HK-2 (cell line): ENCODE measurements at regions not wholly inside any gene's neighbourhood (a gene's known extent, or its start where the extent isn't known, plus 50 kb on each side); places are given as distances from the start of the nearest gene placed in this dataset.

Source experiments
- DNase-seq: peaks from one replicate; pipeline ENCODE4 v3.0.0-alpha.2; 2018; ENCODE audit not compliant: unreplicated experiment

DNA sequence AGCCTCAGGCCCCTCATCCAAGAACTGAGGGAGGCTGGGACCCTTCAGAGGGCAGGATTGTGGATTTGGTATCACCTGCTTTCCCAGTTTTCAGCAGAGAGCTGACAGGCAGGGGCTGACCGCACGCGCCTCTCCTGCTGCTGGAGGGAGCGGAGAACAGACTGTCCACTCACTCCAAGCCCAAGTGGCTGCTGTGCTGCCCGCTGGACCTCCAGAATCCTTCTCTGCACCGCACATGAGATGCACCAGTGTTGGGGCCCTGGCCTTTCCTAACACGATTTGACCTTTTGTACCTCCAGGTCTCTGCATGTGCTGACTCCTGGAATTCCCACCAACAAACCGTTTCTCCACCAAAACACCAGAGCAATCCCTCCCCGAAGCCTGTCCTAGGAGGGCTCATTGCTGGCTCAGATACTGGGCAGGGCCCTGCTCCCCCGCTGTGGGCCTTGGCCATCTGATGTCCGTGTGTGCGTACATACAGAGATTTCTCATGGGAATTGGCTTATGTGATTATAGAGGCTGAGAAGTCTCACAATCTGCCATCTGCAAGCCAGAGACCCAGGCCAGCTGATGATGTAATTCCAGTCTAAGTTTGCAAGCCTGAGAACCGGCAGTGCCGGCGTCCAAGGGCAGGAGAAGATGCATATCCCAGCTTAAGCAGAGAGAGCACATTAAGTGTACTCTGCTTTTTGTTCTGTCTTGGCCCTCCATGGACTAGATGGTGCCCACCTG lies 141.7 kb downstream of the GADD45G start:
- no peak for DNase-seq

DNA sequence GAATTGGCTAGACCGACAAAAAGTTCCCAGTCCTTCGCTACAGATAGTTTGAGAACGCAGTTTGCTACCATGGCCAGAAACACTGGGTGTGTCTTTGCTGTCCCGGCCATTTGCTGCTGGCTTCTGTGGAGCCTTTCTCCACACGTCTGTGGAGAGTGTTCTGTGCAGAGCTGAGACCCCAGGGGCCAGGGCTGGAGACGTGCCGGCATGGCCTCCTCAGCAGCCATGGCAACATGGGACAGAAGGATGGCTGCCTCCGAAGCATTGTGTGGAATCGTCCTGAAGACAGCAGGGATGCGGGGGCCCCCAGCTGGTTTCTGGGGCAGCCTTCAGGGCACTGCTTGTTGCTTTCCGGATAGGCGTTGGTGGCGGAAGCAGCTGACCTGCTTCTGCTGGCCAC lies 142.8 kb downstream of the GADD45G start:
- no peak for DNase-seq

DNA sequence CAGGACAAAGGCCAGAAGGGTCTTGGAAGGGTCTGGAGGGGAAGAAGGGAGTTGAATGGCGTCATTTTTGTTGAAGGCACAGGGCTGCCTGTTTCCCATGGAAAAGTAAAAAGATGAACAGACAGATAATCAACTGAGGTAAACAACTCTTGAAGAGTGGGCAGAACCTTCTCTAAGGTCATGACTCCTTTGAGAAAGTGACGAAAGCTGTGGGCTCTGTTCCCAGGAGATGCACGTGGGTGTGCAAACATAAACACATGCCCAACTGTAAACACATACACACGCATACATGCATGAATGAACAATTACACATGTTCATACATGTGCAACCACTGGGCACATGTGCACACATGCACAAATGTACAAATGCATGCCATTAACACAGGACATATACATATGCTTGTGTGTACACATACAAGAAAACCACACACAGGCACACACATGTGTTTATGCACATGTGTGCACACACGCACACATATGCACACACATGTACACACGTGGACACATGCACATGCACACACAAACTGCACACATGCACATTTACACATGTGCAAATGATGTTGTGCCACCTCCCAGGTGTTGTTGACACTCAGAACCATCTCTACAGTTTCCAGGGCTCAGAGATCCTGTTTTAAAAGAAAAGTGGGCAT lies 143.3 kb downstream of the GADD45G start:
- DNase-seq = no peak

DNA sequence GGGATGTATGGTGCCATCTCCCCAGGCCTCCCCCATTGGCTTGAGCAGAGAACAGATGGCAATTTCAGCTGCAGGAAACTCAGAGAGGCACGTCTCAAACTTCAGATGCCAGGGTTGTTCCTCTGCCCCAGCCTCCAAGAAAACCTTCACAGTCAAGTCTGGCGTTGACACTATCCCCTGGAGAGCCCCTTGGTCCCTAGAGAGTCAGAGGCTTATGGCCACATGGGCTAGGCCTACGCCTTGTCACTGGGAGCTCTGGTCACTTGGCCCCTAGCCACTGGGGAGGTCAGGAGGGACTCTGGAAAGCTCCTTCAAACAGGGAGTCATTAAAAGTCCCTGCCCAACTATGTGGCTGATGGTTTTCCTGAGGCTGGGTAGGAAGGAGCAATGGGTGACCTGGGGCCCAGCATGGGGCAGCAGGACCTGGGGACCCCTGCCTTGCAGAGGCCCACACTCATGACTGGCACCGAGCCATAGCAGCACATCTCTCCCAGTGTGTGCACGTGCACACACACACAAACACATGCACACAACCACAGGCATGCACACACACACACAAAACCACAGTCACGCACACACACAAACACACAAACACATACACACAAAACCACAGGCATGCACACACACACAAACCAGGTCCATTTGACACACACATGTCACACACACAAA lies 144.2 kb downstream of the GADD45G start:
- no peak for DNase-seq

DNA sequence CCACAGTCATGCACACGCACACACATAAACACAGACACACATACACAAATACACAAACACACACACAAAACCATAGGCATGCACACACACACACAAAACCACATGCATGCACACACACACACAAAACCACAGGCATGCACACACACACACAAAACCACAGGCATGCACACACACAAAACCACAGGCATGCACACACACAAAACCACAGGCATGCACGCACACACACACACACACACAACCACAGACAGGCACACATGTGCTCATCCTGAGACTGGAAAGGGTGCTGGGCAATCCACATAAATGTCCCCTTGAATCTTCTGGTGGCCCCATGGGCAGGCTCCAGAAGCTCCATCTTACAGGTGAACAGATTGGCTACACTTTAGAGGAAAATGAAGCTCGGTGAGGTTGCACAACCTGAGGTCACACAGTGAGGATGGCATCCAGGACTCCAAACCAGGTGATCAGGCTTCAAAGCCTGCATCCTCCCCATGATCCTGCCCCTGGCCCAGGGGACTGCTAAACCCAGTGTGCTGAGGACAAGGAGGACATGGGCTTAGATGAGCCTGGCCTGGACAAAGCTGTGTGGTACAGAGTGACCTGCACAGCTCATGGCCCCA lies 144.8 kb downstream of the GADD45G start:
- DNase-seq = no peak

DNA sequence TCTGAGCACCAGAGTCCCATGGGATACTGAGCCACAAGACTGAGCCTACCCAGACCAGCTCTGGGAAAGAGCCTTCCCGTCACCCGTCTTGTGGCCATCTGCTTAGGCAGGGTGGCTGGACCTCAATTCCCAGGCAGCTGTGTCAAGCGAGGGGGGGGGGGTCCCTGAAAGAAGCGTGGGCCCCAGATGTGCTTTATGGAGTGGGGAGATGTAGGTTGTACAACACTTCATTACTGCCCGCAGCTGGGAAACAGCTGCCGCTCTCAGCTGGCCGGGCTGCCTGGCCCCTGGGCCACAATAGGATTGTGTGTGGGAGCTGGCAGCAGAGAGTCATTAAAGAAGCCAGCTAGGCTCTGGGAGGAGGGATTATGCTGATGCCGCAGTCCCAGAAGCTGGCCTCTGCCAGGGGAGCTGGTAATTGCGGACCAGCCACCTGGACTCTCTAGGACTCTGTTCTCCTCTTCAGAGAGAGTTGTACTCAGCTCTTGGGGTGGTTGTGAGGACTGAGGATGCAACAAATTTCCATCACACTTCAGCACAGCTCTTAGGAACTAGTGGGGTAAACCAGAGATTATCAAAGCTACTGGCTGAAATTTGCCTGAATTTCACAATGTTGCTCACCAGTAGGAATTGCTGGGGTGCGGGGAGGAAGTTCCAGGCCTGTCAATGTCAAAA lies 145.4 kb downstream of the GADD45G start:
- no peak for DNase-seq

DNA sequence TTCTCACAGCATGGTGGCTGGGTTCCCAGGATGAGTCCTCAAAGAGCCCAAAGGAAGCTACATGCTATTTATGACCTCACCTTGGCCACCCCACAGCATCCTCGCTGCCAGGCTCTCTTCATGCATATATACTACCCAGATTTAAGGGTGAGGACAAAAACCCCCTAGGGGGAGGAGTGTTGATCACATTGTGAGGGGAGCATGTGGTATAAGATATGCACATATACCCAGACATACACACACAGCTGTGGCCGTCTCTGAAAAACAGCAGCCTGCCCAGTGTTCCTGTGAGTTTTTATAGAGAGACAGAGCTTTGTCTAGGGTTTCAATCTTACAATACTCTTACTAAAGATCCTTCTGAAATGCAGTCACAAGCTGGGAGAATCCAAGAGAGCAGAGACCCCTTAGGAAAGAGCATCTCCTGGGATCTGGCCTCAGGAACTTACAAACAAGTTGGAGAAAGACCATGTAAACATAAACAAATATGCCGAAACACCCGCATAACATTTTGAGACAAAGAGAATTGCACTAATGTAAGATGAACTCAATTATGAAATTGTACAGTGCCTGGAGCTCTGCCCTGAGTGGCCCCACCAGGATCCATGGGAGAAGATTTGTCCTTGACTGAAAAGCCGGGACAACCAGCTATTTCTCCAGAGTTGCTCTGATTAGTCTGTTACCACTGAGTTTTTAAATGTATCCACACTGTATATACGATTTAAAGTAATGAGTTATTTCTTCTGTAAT lies 146.4 kb downstream of the GADD45G start:
- DNase-seq = no peak

DNA sequence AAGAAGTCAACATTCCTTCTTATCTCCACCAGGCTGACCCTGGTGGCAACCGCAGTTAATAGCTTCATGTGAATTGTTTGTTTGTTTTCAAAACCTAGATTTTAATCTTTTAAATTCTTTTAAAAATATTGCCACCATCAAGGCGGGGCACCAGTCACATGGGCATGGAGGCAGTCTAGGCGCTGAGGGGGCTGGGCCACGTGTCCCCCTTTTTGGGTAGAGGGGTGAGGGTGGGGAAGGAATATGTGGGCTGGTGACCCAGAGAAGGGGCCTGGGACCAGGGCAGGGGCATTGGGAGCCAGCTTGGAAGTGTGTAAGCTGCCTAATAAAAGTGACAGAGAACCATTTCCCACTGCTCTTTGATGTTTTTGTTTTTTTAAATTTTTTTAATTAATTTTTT lies 147.3 kb downstream of the GADD45G start:
- DNase-seq = no peak

DNA sequence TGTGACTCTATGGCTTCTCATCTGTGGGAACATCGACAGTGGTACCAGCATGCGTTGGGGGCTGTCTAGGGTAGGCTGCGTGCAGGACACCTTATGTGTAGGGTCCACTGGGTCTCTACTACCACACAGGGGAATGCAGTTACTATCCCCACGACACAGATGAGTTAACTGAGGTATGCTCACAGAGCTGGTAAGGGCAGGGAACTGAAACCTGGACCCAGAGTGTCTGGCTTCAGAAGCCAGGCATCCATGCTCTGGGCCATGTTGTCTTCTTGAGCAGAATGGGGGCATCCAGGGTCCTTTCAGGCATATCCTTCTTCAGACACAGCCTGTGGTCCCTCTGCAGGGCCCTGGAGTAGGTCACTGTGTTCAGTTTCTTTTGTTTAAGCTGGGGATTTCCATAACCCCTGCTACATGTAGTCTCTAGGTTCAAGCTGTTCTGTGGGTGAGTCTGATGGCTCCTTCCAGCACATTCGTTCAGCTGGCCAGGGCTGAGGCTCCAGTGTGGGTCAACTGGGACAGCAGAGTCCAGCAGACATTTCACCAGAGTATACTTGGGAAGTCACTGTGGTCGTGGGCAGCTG lies 148.8 kb downstream of the GADD45G start:
- no peak for DNase-seq

DNA sequence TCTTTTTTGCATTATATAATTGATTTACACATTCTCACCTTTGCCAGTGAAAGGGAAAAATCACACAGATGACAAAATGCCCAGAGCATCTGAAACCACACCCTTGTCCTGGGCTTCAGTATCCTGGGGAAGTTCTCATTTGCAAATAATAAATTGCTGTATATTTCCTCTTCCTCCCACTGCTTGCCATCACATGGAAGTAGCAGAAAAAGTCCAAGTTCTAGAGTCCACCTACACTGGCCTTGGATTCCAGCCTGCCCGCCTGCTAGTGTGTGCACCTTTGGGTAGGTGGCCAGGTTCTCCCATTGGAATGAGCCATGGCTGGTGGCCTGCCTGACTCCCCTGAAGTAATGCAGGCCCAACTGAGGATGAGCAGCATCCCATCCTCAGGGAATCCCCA lies 149.4 kb downstream of the GADD45G start:
- no peak for DNase-seq

DNA sequence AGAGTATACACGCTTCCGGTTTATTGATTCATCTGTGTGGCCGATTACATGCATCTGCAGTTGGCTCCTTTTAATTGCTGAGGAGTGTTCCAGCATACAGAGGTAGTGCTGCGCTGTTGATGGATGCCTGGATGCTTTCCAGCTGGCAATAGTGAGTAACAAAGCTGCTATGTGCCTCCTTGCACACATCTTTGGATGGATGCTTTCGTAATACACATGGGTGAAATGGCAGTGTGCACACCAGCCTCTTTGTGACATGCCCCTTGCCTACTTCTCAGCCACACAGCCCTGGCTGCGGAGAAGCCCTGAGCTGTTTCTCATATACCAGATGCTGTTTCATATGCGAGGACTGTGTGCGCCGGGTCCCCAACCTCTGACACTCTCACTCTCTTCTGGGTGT lies 151.0 kb downstream of the GADD45G start:
- DNase-seq = no peak

DNA sequence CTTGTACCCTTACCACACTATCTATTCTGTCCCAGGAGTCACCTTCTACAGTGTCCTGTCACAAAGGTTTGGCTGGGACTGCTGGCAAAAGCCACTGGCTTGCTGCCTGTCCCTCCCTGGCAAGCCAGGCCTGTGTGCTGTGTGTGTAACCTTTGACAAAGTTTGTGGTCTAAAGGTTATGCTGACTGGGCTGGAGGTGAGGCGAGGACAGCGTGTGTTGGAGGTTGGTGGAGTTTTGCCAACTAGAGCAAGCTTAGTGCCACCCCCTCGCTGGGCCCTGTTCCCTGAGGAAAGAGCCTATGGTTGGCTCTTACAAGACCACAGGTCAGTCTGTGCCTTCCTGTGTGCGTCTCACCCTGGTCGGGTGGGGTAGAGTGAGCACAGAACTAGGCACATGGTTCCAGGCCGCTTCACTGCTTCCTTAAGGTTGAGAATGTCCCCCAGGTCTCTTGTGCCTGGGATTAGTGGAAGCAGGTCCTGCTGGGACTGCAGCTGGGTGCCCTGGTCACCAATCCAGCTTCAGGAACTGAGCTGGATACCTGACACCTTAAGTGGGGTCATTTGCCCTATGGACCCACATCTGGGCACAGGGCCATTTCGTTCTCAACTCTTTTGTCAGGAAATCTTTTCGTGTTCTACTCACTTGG lies 152.2 kb downstream of the GADD45G start:
- no peak for DNase-seq

DNA sequence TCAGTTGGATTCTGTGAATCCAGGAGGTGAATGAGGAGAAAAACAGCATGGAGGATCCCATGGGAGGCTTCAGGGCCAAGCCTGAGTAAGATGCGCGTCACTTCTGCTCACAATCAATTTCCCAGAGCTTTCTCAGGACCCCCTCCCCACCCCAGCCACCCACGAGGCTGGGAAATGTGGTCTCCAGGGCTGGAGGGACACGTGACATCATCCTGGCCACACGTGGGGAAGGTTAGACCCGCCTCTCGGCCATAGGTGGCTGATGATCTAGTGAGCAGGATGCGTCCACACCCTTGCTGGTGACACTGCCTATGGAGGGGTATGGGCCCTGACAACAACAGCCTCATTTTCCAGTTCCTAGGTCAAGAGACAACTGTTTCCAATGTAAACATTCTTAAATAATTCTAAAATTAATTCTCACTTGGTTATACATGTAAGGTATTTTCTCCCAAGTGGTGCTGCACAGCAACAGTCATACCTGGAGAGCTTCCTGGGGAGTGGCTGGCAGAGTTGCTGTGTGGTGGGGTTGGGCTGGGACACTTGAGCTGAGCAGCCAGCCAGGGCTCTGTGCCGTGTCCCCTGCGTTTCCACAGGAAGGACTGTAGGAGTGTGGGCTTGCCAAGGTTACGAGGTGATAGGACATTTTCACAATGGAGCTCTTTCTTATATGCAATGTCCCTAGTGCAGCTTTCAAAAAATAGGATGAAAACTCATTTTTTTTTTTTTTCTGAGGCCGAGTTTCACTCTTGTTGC lies 153.1 kb downstream of the GADD45G start:
- no peak for DNase-seq

DNA sequence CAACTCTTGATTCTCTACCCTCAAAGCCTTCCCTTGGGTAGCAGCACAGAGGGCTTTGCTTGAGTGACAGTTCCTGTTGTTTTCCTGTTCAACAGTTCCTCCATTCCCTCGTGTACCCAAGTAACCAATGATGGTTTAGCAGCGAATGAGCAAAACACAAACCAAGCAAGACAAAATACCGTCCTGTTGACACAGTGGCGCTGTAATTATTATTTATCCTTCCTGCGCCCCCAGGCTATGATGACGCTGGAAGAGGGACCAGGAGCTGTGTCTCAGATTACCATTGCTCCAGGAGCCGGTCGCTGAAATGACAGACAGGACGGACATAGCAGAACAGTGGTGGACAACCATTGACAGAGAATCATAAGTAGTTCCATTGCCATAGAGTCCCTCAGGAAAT lies 154.8 kb downstream of the GADD45G start:
- no peak for DNase-seq

DNA sequence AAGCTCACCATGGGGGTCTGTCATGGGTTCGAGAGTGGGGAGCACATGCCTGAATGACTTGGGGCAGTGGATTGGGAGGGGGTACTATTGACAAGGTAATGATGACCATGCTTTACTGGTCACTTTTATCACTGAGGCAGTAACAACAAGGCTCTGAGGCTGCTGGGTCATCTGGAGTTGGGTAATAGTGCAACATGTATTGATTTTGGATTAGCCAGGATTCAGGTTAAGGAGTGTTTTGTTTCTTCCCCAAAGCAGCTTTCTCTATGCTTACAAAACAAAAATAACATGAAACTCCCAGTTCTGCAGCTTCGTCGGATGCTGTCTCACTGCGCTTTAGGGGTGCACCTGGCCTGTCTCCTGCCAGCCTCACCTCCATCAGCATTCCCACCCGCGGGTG lies 155.3 kb downstream of the GADD45G start:
- DNase-seq = no peak

DNA sequence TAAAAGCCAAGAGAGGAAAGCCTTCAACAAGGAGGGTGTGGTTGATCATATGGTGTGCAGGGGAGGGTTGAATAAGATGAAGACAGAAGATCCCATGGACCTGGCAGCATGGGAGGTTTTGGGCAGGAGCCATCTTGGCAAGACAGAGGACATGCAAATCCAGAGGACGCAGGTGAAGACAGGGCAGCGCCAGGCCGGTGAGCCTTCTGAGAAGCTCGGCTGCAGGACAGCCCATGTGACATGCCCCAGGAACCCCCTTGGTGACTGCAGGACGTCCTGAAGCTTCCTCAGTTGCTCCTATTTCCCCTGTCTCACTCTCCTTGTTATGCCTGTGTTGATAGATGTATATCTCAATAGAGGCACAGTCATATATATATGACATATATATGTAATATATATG lies 159.4 kb downstream of the GADD45G start:
- DNase-seq = no peak

DNA sequence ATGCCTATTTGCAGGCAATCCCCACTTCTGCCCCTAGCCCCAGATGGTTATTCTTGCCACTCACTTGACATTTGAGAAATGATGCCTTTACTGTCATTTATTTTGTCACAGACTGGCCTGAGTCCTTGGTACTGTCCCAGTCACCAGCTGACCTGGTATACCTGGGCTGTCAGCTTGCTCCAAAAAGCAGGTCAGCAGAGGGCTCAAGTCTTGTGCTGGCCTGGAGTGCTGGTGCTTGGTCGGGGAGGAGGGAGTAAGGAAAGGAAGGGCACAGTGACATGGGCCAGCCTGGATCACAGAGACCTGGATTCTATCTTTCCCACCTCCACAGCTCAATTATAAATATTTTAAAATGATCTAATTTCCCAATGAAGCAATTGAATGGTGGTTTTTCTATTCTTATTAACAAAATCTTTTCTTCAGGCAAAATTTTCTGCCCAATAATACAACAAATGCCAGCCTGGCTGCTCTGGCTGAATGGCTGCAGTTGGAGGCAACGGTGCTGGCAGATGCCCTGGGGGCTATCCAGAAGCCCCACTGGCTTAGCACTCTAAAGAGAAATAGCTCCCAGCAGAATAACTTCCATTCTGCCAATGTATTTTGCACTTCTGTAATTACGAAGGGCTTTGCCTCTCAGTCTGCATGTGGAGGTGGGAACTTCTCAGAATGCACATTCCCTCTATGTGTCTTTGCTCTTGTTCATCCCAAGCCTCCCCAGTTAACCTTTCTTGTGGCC lies 160.6 kb downstream of the GADD45G start:
- no peak for DNase-seq

DNA sequence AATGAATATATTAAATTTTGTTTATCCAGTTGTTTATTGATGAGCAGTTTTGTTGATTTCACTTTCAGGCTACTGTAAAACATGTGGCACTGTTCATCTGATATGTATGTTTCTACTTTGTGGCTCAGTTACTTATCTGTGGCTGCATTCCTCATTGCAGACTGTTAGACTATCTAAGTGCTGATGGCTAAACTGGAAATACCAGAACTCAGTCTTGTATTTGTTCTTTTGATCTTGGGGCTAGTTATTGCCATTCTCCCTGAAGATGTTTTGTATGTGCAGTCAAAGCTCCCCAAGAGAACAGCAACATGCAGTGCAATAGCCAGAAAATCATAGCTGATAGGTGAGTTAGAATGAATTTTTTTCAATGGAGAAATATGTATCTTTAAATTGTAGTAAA lies 162.2 kb downstream of the GADD45G start:
- DNase-seq = no peak

DNA sequence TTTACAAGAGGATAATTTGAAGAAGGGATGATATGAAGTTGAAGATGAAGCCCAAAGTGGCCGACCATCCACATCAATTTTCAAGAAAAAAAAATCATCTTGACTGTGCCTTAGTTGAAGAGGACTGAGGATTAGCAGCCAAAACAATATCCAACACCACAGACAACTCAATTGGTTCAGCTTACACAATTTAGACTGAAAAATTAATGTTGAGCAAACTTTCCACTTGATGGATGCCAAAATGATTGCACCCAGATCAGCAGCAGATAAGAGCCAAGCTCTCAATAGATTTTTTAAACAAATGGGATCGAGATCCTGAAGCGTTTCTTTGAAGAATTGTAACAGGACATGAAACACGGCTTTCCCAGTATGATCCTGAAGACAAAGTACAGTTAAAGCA lies 163.2 kb downstream of the GADD45G start:
- no peak for DNase-seq
